ENCODE measurements at regions not wholly inside any gene's neighbourhood (a gene's known extent, or its start where the extent isn't known, plus 50 kb on each side); places are given as distances from the start of the nearest gene placed in this dataset.
"Not testable (repeated sequence)": the region's sequence is repeated elsewhere in the genome, so short reads cannot be mapped to it uniquely, and the experiment has no call there.

DNA sequence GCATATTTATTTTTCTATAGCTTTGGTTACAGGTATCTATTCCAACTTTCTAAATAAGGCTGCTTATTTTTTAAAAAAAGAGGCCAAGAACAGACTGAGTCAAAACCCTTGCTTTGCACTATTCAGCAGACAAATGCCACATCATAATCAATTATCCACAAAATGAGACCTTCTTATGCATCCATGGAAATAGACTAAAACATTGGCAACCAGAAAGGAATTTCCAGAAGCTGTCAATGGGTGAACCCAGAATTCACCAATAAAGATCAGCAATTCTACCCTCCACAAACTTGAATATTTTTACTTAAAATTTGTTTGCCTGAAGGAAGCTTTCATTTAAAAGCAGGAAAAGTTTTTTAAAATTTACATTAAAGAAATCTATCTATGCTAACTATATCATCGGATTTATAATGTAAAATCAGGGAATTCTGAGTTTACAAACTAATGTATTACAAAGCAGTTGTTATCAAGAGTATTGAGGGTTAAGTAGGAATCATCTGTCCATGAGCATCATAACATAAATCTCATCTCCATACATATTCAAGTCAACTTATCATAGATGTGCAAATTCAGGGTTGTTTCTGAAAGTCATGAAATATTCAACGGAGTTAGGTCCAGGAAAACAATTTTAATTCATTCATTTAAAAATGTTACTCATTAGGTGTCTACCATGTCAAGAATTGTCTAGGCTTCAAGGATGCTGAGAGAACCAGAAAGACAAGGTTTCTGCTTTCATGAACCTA is 548.0 kb downstream of the SATB2 start:
- no peak for DNase-seq

DNA sequence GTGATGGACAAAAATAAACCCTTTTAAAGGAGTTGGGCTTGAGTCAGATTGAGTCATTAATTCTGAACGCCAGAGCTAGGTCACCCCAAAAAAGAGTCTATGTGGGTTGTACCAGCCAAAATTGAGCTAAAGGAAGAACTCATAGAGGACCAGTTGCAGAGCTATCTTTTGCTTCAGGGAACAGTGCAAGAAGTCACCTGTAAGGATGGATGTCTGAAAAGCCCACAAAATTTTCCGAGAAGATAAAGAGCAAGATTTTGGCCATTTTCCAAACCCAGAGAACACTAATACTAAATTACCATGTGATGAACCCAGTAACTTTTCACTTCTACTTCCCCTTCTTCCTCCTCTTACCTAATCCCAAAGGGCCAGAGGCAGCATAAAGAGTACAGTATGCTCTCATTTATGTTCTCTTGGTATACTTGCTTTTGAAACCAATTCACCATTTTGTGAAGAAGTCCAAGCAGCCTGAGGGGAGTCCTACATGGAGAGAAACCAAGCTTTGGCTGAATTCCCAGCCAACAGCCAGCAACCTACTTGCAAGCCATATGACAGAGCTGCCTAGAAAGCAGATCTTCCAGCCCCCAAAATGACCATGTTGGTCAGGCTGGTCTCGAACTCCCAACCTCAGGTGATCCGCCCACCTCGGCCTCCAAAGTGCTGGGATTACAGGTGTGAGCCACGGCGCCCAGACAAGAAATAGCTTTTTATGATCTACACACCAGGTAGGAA is 551.7 kb downstream of the SATB2 start:
- DNase-seq: no peak

DNA sequence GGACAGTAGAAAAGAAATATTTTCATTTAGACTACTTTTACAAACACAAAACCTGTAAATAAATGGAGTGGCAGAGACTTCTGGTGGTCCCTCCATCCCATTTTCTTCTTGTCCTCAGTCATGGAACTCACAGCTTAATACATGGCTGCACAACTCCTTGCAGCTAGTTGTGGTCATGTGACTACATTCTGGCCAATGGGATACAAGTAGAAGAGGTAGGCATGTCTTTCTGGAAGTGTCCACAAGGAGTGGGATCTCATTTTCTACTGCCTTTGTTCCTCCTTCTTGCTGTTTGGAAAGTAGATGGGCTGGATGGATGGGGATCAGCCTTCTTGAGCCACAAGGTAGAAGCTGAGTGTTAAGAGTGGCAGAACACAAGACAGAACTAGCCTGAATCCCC is 555.8 kb downstream of the SATB2 start:
- no peak for DNase-seq

DNA sequence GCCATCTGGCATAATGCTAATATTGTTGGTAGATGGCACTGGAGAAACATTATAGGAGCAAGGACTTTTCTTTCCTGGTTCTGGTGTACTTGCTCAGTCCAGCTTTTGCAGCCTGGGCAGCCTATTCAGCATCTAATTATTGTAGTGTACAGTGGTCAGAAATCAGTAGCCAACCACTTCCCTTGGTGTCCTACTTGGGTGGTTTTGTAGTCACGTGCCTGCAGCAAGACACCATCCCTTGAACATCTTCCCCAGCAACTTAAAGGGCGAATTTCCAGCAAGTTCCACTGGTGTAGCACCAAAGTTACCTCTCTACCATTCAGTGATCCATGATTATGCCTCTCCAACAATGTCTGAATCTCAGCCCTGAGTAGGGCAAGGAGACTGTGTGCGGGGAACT is 557.6 kb downstream of the SATB2 start:
- DNase-seq: no peak

DNA sequence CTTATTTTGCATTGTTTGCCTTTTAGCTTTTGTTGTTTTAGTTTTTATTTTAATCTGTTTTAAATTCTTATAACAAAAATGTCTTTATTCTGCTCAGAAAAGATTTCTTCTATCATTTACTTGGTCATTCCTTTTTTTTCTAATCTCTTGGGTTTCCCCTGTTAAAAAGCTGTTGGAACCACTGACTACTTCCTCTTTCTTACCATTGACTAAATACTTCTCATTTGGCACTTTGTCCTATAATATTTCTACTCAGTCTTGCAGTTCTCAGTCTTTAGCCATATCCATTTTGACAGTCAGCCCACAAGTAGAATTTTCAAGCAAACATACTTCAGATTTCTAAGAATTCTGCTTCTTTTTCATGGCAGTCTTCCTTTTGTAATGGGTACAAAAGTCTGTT is 567.2 kb downstream of the SATB2 start:
- DNase-seq: no peak

DNA sequence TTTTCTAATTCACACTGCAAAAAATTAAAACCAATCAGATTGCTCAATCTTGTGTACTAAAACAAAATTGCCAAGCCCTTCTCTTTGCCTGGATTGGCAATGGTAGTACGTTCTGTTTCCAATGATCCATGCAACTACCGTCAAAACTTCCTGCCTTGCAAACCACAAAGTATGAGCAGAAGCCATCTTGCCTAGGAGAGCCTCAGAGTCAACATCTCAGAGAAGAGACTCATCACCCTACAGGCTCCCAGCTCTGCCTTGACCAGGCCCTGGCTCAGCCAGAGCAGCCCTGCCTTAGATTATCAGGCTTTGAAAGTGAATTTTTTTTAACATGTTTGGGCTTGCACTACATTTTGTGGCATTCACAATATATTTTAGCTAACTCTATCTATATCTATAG is 574.1 kb downstream of the SATB2 start:
- no peak for DNase-seq

DNA sequence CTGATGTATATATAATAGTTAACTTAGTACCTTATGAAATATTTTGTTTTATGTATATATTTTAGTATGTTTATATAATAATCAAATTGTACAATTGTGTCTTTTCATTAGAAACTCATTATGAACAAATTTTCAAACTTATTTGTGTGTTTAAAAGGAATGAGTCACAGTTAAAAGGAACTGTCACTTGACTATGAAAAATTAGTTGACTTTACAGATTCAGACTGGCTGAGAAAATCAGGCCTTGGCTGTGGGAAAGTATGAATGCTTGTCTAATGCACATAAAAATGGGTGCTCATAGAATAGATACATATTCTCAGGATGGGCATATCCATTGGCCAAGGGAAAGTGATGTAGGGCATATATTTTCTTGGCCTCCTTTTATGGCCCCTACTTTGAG is 576.8 kb downstream of the SATB2 start:
- DNase-seq: no peak

DNA sequence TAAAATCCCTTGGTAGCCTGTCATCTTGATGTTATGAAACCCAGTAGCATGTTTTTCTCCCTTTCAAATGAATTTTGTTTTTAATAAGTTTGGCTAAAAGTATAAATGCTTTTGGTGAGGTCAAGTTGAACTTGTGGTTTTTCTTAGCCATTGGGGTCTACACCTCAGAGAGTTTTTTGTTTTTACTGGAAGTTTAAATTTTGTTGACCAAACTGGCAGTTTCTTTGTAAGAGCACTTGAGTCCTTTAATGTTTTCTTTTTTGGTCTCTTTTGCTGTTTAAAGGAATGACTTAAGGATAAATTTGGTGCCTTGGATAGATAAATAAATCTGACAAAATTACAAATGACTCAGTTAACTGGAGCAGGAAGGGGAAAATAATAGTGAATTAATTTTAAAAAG is 577.3 kb downstream of the SATB2 start:
- DNase-seq: no peak

DNA sequence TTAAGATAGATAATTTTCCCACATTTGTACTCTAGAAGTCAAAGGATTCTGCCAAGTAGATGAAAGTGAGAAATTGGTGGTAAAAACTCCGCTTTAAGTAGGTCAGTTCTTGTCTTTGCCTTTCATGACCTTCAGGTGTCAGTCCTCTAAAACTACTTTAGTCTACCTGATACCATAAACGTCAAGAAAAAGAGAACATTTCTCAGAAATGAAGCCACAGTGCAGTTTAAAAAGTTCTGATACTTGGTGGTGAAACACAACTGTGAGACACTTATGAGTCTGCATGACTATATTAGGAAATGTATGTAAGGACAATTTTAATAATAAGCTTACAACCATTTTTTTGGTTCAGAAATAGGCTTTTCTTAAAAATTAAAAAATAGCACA is 583.3 kb downstream of the SATB2 start:
- DNase-seq: no peak

DNA sequence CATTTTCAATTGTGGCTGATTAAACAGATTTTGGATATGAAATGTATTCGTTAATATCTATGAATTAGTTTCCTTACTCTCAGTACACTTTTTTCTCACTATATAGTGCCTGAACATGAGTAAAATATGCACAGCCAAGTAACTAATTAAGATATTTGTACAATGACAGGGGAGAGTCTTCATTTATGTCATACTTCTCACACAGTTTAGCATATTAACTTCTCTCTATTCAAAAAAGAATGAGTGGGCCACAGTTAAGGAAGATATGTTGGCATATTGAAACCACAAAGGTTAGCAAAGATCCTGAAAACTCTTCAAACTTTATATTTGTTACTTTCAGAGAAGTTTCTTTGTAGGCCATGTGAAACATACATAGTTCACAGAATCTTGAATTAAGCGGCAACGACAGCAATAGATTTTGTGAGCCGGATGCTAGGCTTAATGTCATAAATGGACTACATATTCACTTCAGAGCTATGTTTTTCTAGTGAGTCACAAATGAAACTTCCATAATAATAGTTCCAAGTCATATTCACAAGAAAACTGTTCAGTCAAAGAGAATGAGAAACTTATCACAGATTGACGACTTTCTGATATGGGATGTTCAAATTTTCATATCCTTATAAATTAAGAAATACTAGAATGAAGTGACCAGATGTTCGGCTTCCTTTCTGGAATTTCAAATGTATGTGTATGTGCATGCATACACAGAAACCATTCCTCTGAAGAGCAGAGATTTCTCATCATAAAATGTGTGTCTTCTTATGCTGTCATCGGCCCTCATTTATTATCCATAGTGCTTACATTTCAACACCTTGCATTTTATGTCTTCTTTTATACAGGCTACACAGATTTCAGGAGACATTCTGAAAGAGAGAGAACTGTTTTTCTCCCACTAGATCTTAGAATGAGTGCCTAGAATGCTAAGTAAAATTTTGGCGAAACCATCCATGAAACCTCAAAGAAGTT is 584.0 kb downstream of the SATB2 start:
- DNase-seq: no peak

DNA sequence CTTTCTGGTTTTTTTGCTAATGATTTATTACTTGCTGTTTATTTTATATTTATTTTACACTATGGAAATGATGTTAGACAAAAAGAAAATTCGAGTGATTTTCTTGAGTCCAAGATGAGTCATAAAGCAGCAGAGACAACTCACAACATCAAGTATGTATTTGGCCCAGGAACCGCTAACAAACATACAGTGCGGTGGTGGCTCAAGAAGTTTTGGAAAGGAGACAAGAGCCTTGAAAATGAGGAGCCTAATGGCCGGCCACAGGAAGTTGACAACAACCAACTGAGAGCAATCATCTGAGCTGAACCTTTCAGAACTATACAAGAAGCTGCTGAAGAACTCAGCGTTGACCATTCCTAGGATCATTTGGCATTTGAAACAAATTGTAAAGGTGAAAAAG is 594.1 kb downstream of the SATB2 start:
- DNase-seq: no peak

DNA sequence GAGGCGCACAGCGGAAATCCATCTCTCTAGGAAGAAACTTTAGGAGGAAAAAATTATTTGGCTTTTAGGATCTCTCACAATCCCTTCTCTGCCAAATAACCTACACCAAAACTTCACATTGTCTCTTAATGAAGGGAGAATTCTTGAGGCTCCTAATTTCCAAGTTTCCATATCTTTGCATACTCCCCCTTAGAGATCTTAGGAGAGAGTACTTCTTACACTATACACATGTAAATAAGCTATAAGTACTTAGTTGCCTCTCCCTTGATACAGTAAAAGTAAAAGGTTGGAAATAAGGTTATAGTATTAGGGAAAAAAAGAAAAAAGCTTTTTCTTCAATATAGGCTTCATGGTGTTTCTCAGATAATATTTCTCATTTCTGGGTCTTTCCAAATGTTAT is 596.7 kb downstream of the SATB2 start:
- no peak for DNase-seq

DNA sequence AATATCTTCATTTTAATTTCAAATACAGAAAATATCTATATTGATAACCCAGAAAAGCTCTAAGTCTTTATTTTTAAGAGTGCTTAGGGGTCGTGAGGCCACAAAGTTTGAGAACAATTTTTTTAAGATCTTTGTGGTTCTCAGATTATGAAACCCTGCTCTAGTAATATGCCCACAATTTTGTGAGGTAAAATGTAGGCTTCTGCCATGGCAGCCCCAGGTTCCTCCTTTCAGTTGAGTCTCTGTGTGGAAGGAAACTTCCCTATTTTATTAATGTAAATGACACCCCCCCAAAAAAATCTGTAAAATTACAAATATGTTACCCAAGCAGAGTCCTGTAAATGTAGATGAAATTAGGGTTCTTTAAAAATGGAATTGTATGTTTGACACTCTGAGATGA is 600.5 kb downstream of the SATB2 start:
- DNase-seq: no peak

DNA sequence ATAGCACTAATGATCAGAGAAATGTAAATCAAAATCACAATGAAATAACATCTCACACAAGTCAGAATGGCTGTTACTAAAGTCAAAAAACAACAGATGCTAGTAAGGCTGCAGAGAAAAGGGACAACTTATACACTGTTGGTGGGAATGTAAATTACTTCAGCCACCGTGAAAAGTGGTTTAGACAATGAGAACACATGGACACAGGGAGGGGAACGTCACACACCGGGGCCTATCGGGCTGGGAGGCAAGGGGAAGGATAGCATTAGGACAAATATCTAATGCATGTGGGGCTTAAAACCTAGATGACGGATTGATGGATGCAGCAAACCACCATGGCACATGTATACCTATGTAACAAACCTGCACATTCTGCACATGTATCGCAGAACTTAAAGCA is 602.0 kb downstream of the SATB2 start:
- not testable (repeated sequence) for DNase-seq

DNA sequence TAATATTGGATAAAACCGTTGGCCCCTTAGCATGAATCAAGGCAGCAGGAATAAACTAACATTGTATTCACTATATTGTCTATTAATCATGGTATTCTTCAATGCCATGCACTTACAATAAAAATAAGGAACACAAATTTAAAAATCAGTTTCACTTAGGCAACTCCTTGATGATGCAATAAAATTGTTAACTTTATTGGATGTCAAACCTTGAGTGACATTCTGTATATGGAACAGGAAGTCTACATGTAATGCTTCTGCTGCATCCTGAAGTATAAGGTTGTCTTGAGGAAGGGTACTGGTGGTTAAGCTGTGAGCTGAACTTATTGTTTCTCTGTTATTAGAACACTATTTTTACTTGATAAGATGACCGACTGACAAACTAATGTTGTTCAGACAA is 605.5 kb downstream of the SATB2 start:
- no peak for DNase-seq

DNA sequence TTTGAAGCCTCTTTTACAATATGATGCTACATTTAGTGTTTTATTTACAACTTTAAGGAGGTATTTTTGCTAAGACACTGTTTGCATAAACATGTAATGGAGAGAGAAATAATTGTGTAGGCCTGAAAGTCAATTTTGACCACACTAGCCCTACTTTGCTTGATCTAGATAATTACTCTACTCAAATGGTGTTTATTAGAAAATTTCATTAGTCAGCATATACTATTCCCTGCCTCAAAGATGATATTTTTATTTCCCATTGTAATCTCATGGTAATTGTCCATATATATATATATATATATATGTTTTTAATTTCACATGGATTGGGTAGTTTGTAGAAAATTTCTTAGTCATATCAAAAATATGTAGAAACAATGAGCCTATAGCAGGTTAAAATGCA is 632.2 kb downstream of the SATB2 start:
- no peak for DNase-seq

DNA sequence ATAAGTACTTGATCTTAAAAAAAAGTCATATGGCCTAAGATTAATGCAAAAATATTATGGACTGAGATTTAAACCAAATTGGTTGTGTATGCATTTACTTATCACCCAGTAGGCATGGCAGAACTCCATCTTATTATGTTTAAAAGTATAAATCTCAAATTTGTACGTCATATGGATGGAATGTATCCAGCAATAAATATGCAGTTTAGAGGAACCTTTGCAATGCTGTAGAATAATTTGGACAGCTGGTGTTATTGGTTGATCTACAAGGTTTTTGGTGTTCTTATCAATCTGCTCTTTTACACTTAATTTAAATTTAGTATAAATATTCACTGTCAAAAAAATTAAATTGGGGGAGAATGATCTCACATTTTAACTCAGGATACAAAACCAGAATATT is 640.2 kb downstream of the SATB2 start:
- no peak for DNase-seq

DNA sequence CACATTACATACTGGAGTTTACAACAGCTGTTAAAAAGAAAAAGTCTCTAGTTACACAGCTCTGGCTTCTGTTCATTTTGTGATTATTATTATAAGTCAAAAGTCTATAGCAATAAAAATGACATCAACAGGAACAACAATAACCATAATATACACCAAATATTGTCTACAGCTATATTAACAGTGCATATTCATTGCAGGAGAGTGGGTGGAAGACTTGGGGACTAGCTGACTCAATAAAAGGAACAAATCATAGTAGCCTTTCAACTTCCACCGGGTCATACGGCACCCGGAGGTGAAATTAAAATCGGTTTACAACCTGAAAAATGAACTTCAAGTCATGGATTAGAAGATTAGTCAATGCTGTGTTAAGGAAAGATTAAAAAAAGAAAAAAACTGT is 642.1 kb downstream of the SATB2 start:
- no peak for DNase-seq

DNA sequence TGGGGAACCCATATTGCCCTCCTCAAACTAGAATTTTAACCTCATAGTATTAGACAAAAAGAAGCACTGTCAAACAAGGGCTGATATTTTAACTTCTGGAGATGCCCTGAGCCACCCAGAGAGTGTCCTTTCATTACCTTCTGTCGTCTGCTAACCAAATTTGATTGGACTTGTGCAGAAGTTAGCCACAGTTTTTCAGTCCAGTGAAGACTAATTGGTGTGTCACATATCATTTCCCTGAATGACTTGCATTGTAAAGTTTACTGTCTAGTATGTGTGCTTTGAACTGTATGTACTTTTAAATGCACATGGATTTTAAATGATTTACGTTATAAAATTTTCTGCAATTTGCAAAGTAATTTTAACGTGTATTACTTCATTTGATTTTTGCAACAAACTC is 646.5 kb downstream of the SATB2 start:
- DNase-seq: no peak

DNA sequence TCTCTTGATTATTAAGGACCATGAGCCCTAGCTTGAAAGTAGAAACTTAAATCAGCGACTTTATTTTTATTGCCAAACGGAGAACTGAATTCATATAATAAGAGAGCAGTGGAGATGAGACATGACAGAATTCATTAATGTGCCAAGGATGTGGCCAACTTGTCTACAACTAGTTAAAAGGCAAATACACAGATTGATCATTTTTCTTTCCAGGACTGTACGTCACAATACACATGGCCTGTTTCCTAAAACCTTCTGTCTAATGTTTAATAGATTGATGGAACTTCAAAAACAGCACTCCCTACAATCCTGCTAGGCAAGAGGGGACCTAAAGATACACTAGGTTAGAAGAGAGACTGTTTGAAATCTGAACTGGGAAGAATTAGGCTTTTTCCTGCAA is 647.8 kb downstream of the SATB2 start:
- DNase-seq: no peak

DNA sequence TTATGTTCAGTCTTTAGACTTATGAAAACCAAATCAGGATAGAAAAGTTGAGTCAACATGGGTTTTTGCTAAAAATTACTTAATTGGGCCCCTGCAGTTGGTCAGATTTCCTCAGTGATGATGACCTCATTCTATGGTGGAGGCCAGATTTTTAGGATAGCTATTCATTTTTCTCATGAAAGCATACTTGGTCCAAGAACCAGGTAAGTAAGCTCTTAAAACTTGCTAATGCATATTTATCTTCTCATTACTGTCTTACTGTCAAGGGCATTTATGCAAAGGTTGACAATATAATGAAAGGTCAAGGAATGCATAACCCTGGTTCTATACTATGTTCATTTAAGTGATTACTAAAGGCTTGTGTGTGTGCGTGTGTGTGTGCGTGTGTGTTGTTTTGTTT is 650.6 kb downstream of the SATB2 start:
- DNase-seq: no peak

DNA sequence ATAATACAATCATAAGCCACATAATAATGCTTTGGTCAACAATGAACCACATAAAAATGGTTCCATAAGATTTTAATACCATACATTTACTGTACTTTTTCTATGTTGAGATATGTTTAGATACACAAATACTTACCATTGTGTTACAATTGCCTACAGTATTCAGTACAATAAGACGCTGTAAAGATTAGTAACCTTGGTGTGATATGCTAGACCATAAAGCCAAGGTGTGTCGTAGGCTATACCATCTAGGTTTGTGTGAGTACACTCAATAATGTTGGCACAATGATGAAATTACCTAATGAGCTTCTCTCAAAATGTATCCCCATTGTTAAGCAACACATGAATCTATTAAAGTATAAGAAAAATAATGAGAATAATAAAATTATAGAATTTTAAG is 662.3 kb downstream of the SATB2 start:
- no peak for DNase-seq

DNA sequence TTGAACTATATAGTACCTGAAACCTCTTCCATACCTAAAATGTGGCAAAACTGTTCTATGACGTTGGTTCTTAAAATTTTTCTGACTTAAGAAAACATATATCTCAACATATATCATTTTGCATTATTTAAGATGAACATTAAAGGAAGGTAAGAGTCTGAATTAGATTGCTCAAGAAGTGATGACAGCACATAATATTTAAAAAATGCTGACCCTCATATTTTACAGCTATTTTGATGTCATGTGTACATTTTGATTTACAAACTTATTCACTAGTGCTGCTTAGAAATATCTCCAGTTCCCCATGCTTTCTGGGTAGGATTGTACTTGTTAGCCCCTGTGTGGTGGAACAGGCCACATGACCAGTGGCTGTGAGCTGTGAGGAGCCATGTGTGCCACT is 666.1 kb downstream of the SATB2 start:
- no peak for DNase-seq

DNA sequence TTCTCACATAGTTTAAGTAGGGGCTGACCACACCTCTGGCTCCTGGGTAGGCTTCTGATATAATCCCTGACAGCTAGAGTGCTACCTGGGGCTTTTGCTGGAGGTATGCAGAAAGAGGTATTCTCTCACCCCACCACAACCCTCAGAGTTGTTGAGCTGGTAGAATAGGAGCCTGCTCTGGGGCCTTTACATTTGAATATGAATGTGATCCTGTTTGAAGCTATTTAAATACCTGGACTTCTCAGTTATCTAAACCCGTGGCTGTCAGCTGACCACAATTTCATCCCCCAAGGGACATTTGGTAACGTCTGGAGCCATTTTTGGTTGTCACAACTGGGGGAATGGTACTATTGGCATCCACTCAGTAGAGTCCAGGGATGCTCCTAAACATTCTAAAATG is 669.1 kb downstream of the SATB2 start:
- DNase-seq: no peak
